ENCODE measurements at regions not wholly inside any gene's neighbourhood (a gene's known extent, or its start where the extent isn't known, plus 50 kb on each side); places are given as distances from the start of the nearest gene placed in this dataset.

DNA sequence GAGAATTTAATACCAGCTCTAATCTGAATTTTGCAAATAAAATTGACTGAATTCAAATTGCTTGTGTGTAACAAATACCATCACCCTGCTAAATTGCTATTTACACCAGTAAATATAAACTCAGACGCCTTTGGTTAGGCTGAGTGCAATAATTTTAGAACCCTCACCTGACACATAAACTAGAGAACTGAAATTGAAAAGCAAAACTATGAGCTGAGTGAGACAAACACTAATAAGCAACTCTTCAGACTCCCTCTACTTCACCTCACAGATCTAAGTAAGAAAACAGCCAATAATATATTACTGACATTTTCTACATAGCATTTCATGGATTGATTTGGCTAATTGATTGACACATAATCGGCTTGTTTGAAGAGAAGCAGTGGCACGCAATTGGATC is 621.2 kb downstream of the REEP3 start:
- Histone ChIP-seq H3K27me3 (ENCODE audit: control insufficient read depth in 5 of 5, insufficient read depth in 4 of 5, low read length in 5 of 5) (no peaks in the 10 kb centered on the region), H3K9me3 (ENCODE audit: control insufficient read depth in 5 of 5, low read length in 5 of 5) (no peaks in the 10 kb centered on the region)

GRCh38 chr10:64148607-64149006 is 627.4 kb downstream of the REEP3 start:
- Histone ChIP-seq H3K27me3 (ENCODE audit: control insufficient read depth in 5 of 5, insufficient read depth in 4 of 5, low read length in 5 of 5) (no peaks in the 10 kb centered on the region), H3K36me3 (ENCODE audit: control insufficient read depth in 5 of 5, insufficient read depth in 5 of 5, low read length in 5 of 5) (no peaks in the 10 kb centered on the region), H3K4me1 (ENCODE audit: control insufficient read depth in 5 of 5, insufficient read depth in 5 of 5, low read length in 5 of 5) (no peaks in the 10 kb centered on the region), H3K9ac (ENCODE audit: low read length in 5 of 5) (no peak overlapping the region), H3K27ac (ENCODE audit: low read depth, low read length) (no peak overlapping the region), H3K4me3 (ENCODE audit: low read depth in 1 of 5, low read length in 5 of 5) (no peak overlapping the region), H3K9me3 (ENCODE audit: control insufficient read depth in 5 of 5, low read length in 5 of 5) (no peaks in the 10 kb centered on the region)

More for the DNA sequence above, 621.2 kb downstream of the REEP3 start:
- Histone ChIP-seq H3K27ac (ENCODE audit: low read depth, low read length) (no peak overlapping the region), H3K36me3 (ENCODE audit: control insufficient read depth in 5 of 5, insufficient read depth in 5 of 5, low read length in 5 of 5) (no peaks in the 10 kb centered on the region), H3K4me1 (ENCODE audit: control insufficient read depth in 5 of 5, insufficient read depth in 5 of 5, low read length in 5 of 5) (no peaks in the 10 kb centered on the region), H3K9ac (ENCODE audit: low read length in 5 of 5) (no peak overlapping the region), H3K4me3 (ENCODE audit: low read depth in 1 of 5, low read length in 5 of 5) (no peak overlapping the region)

DNA sequence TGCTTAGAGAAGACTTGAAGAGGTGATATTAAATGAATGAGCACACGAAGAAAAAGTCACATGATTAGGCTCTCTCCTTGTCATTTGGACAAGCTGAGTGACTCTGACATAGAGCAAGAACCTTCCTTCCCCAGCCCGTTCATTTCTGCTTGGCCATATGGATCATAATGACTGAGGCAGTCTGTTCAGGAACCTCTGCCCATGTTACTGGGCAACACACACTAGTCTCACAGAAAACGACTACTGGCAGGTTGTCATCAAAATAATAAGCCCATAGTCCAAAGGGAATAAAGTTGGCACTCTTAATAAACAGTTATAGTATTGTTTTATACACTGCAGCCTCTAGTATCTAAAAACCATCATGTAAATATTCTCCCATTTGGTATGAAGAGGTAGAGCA is 635.0 kb downstream of the REEP3 start:
- H3K4me1 ChIP-seq (ENCODE audit: control insufficient read depth in 5 of 5, insufficient read depth in 5 of 5, low read length in 5 of 5) = peaks cover 0 to 12% (median 1%) of the 10 kb centered on the region in 5 donors
- H3K4me3 ChIP-seq (ENCODE audit: low read depth in 1 of 5, low read length in 5 of 5) = no peak overlapping the region
- no peak overlapping the region for H3K9ac ChIP-seq (ENCODE audit: low read length in 5 of 5)
- H3K9me3 ChIP-seq (ENCODE audit: control insufficient read depth in 5 of 5, low read length in 5 of 5) = no peaks in the 10 kb centered on the region
- H3K27me3 ChIP-seq (ENCODE audit: control insufficient read depth in 5 of 5, insufficient read depth in 4 of 5, low read length in 5 of 5) = no peaks in the 10 kb centered on the region
- no peaks in the 10 kb centered on the region for H3K36me3 ChIP-seq (ENCODE audit: control insufficient read depth in 5 of 5, insufficient read depth in 5 of 5, low read length in 5 of 5)
- no peak overlapping the region for H3K27ac ChIP-seq (ENCODE audit: low read depth, low read length)

DNA sequence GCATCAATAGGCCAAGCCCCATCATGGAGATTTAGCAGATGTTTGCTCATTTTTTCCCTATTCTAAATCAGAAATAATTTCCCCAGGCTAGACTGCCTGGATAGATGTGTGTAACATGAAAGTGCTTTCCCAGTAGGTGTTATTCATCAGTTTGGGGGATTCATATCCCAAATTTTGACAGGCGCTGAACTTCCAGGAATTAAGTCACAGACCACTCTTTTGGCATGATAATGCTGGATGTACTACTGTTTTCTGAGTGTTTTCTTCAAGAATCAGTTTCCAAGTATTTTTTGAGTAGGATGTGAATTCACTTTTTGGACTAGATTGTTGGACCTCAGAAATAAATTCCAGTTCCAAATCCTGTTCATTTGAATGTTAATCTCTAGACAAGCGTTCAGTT is 637.4 kb downstream of the REEP3 start:
- Histone ChIP-seq H3K36me3 (ENCODE audit: control insufficient read depth in 5 of 5, insufficient read depth in 5 of 5, low read length in 5 of 5) (no peaks in the 10 kb centered on the region), H3K9ac (ENCODE audit: low read length in 5 of 5) (no peak overlapping the region), H3K27ac (ENCODE audit: low read depth, low read length) (no peak overlapping the region)

DNA sequence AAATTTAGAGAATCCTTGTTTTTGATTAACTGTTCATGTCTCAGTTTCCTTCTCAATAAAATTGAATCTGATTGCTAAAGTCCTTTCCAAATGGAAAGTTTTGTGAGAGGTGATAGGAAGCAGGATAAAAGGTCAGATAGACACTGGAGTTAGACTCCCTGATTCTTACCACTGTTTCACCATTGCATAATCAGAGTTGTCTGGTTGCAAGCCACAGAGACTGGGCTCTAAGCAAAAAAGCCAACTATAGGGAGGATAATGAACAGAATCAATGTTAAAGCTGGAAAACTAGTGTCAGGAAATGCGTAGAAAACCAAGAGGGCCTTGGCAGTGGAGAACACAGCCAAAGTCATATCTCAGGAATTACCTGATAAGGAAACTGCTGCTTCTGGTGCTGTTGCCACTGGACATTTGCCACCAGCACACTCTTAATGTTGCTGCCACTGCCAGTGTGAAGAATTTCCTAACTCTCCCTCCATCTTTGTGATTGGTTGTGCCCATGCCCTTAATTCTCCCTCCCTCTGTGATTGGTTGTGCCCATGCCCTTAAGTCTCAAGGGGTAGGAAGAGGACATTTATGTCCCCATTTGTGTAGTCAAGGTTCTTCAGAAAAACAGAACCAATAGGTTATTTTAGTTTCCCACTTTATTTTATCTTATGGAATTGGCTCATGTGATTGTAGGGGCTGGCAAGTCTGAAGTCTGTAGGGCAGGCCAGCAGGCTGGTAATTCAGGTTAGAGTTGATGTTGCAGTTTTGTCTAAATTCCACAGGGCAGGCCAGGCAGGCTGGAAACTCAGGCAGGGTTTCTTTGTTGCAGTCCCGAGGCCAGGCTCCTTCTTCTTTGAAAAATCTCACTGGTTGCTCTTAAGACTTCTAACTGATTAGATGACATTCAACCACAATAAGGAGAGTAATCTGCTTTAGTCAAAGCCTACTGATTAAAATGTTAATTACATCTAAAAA is 639.0 kb downstream of the REEP3 start:
- Histone ChIP-seq H3K4me1 (ENCODE audit: control insufficient read depth in 5 of 5, insufficient read depth in 5 of 5, low read length in 5 of 5) (peaks cover 0 to 12% (median 1%) of the 10 kb centered on the region in 5 donors), H3K36me3 (ENCODE audit: control insufficient read depth in 5 of 5, insufficient read depth in 5 of 5, low read length in 5 of 5) (no peaks in the 10 kb centered on the region), H3K27ac (ENCODE audit: low read depth, low read length) (no peak overlapping the region), H3K9ac (ENCODE audit: low read length in 5 of 5) (no peak overlapping the region), H3K27me3 (ENCODE audit: control insufficient read depth in 5 of 5, insufficient read depth in 4 of 5, low read length in 5 of 5) (no peaks in the 10 kb centered on the region), H3K4me3 (ENCODE audit: low read depth in 1 of 5, low read length in 5 of 5) (no peak overlapping the region), H3K9me3 (ENCODE audit: control insufficient read depth in 5 of 5, low read length in 5 of 5) (no peaks in the 10 kb centered on the region)

More for the DNA sequence above, 637.4 kb downstream of the REEP3 start:
- Histone ChIP-seq H3K27me3 (ENCODE audit: control insufficient read depth in 5 of 5, insufficient read depth in 4 of 5, low read length in 5 of 5) (no peaks in the 10 kb centered on the region), H3K4me1 (ENCODE audit: control insufficient read depth in 5 of 5, insufficient read depth in 5 of 5, low read length in 5 of 5) (peaks cover 0 to 12% (median 1%) of the 10 kb centered on the region in 5 donors), H3K4me3 (ENCODE audit: low read depth in 1 of 5, low read length in 5 of 5) (no peak overlapping the region), H3K9me3 (ENCODE audit: control insufficient read depth in 5 of 5, low read length in 5 of 5) (no peaks in the 10 kb centered on the region)

DNA sequence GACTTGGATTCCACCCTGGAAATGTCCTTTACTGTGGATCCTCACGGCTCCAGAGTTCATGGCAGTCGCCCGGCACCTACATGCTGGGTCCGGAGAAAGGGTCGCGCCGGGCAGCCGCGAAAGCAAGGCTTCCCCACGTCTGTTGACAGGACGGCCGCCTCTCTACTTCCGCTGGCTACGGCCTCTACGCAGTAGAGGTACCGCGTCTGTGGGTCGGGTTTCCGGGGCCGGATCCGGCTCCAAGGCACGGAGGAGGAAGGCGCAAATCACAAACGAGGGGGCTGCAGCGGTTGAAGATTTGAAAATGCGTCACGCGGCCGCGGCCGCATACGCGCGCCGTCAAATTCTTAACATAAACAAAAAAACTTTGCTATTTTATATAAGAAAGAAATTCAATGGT is 649.6 kb downstream of the REEP3 start:
- Histone ChIP-seq H3K4me3 (ENCODE audit: low read depth in 1 of 5, low read length in 5 of 5) (no peak overlapping the region), H3K27me3 (ENCODE audit: control insufficient read depth in 5 of 5, insufficient read depth in 4 of 5, low read length in 5 of 5) (no peaks in the 10 kb centered on the region), H3K9ac (ENCODE audit: low read length in 5 of 5) (no peak overlapping the region), H3K9me3 (ENCODE audit: control insufficient read depth in 5 of 5, low read length in 5 of 5) (peaks cover 0 to 5% (median 0%) of the 10 kb centered on the region in 5 donors), H3K27ac (ENCODE audit: low read depth, low read length) (no peak overlapping the region), H3K4me1 (ENCODE audit: control insufficient read depth in 5 of 5, insufficient read depth in 5 of 5, low read length in 5 of 5) (no peaks in the 10 kb centered on the region), H3K36me3 (ENCODE audit: control insufficient read depth in 5 of 5, insufficient read depth in 5 of 5, low read length in 5 of 5) (no peaks in the 10 kb centered on the region)

- Histone ChIP-seq H3K4me3 (ENCODE audit: low read depth in 1 of 5, low read length in 5 of 5) (no peak overlapping the region), H3K27ac (ENCODE audit: low read depth, low read length) (no peak overlapping the region), H3K27me3 (ENCODE audit: control insufficient read depth in 5 of 5, insufficient read depth in 4 of 5, low read length in 5 of 5) (no peaks in the 10 kb centered on the region), H3K4me1 (ENCODE audit: control insufficient read depth in 5 of 5, insufficient read depth in 5 of 5, low read length in 5 of 5) (no peaks in the 10 kb centered on the region), H3K9ac (ENCODE audit: low read length in 5 of 5) (no peak overlapping the region), H3K36me3 (ENCODE audit: control insufficient read depth in 5 of 5, insufficient read depth in 5 of 5, low read length in 5 of 5) (no peaks in the 10 kb centered on the region), H3K9me3 (ENCODE audit: control insufficient read depth in 5 of 5, low read length in 5 of 5) (no peaks in the 10 kb centered on the region)
Observed at GRCh38 chr10:64173826-64174225, 652.6 kb downstream of the REEP3 start.

GRCh38 chr10:64174666-64175255 is 653.6 kb downstream of the REEP3 start:
- no peak overlapping the region for H3K9ac ChIP-seq (ENCODE audit: low read length in 5 of 5)
- H3K4me1 ChIP-seq (ENCODE audit: control insufficient read depth in 5 of 5, insufficient read depth in 5 of 5, low read length in 5 of 5) = no peaks in the 10 kb centered on the region
- H3K4me3 ChIP-seq (ENCODE audit: low read depth in 1 of 5, low read length in 5 of 5) = no peak overlapping the region
- no peaks in the 10 kb centered on the region for H3K36me3 ChIP-seq (ENCODE audit: control insufficient read depth in 5 of 5, insufficient read depth in 5 of 5, low read length in 5 of 5)
- no peaks in the 10 kb centered on the region for H3K9me3 ChIP-seq (ENCODE audit: control insufficient read depth in 5 of 5, low read length in 5 of 5)
- H3K27me3 ChIP-seq (ENCODE audit: control insufficient read depth in 5 of 5, insufficient read depth in 4 of 5, low read length in 5 of 5) = no peaks in the 10 kb centered on the region
- no peak overlapping the region for H3K27ac ChIP-seq (ENCODE audit: low read depth, low read length)

DNA sequence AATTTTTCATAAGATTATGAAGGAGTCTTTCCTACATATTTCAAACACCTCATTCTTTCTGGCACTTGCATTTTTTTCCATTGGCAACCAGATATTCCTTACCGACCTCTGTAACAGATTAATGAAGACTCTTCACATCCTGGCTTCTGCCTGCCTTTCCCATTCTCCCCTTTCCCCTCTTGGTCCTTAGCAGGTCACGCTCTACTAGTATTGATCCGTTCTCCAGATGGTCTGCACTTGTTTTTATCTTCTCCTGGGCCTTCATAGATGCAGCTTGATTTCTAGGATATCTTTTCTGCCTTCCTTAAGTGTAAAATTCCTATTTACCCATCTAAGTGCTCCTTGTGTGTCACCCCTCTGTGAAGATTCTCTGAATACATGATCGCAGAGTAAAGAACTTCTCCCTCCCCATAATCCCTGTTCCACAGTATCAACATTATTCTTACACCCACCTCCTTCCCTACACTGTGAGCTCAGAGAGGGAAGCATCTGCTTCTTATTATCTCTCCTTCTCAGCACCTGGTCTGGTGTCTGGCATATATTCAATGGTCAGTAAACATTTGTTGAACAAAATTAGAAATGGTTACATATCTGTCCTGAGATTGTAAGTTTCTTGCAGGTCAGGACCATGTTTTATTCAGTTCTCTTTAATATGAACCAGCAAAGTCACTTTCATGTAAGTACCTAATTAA is 654.2 kb downstream of the REEP3 start:
- Histone ChIP-seq H3K27me3 (ENCODE audit: control insufficient read depth in 5 of 5, insufficient read depth in 4 of 5, low read length in 5 of 5) (no peaks in the 10 kb centered on the region), H3K4me1 (ENCODE audit: control insufficient read depth in 5 of 5, insufficient read depth in 5 of 5, low read length in 5 of 5) (no peaks in the 10 kb centered on the region), H3K4me3 (ENCODE audit: low read depth in 1 of 5, low read length in 5 of 5) (no peak overlapping the region), H3K9ac (ENCODE audit: low read length in 5 of 5) (no peak overlapping the region), H3K36me3 (ENCODE audit: control insufficient read depth in 5 of 5, insufficient read depth in 5 of 5, low read length in 5 of 5) (no peaks in the 10 kb centered on the region), H3K9me3 (ENCODE audit: control insufficient read depth in 5 of 5, low read length in 5 of 5) (no peaks in the 10 kb centered on the region), H3K27ac (ENCODE audit: low read depth, low read length) (no peak overlapping the region)

DNA sequence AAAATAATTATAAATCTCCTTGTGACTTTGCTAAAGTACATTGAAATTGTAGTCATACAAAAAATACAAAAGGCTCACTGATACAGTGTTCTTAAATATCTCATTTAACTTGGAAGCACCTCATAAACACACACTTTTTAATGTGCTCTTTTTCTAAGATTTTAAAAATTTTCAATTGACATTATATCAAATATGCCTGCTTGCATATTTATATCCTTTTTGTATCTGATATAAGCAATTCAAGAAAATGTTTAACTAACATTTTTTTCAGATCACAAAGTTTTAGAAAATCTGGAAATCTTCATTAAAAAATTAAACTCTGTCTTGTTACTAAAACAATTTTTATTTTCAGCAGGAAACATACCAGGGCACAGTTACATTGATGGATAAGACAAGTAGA is 661.5 kb downstream of the REEP3 start:
- Histone ChIP-seq H3K4me3 (ENCODE audit: low read depth in 1 of 5, low read length in 5 of 5) (no peak overlapping the region), H3K9ac (ENCODE audit: low read length in 5 of 5) (no peak overlapping the region), H3K4me1 (ENCODE audit: control insufficient read depth in 5 of 5, insufficient read depth in 5 of 5, low read length in 5 of 5) (no peaks in the 10 kb centered on the region), H3K9me3 (ENCODE audit: control insufficient read depth in 5 of 5, low read length in 5 of 5) (no peaks in the 10 kb centered on the region), H3K36me3 (ENCODE audit: control insufficient read depth in 5 of 5, insufficient read depth in 5 of 5, low read length in 5 of 5) (no peaks in the 10 kb centered on the region), H3K27ac (ENCODE audit: low read depth, low read length) (no peak overlapping the region), H3K27me3 (ENCODE audit: control insufficient read depth in 5 of 5, insufficient read depth in 4 of 5, low read length in 5 of 5) (no peaks in the 10 kb centered on the region)
